HFFc6 (cell line): ENCODE measurements at regions not wholly inside any gene's neighbourhood (a gene's known extent, or its start where the extent isn't known, plus 50 kb on each side); places are given as distances from the start of the nearest gene placed in this dataset.

Source experiments
- DNase-seq: peaks from one replicate; pipeline ENCODE4 v3.0.0-alpha.2; 2018
- H3K27ac Mint-ChIP-seq: 2 replicates; pipeline ENCODE4 v1.8.0; 2020; ENCODE audit warnings: mild to moderate bottlenecking, mixed read lengths
- H3K27me3 Mint-ChIP-seq: 2 replicates; pipeline ENCODE4 v1.8.0; 2021; ENCODE audit warnings: mild to moderate bottlenecking, moderate library complexity, mixed read lengths; ENCODE audit not compliant: insufficient read depth
- H3K36me3 Mint-ChIP-seq: 2 replicates; pipeline ENCODE4 v1.8.0; 2021; ENCODE audit warnings: low read depth, mixed read lengths
- H3K4me1 Mint-ChIP-seq: 2 replicates; pipeline ENCODE4 v1.8.0; 2020; ENCODE audit warnings: low read depth, mixed read lengths
- H3K4me3 Mint-ChIP-seq: 2 replicates; pipeline ENCODE4 v1.8.0; 2020; ENCODE audit warnings: mild to moderate bottlenecking, moderate library complexity, mixed read lengths
- H3K9me3 Mint-ChIP-seq: 2 replicates; pipeline ENCODE4 v1.8.0; 2020; ENCODE audit warnings: mild to moderate bottlenecking, mixed read lengths
- TF ChIP-seq, protein P1 (sequence below): fragments of 200-600 bp; sonication (generic); IDR thresholded peaks from 2 replicates; pipeline ENCODE4 v1.5.0; 2021; ENCODE audit warnings: antibody characterized with exemption, mild to moderate bottlenecking

DNA sequence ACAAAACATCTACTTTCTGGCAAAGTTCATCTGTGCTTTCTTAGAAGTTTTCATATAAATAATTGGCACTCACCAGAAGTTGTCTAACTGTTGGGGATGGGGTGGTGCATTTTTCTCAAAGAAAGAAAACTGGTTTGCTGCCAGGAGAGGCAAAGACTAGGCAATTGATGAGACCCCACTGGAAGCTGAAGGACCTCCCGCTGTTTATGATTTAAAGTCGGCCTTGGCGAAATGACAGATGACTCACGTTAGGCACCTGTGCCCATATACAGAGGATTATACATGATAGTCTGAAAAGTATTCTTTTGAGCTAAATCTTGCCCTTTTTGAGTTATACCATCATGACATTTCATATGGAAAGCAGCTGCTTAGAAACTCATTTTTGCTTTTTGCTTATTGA lies 193.0 kb upstream of the ZFHX3 start:
- Mint-ChIP-seq H3K27ac (no peak overlapping the region), H3K4me1 (no peaks in the 10 kb centered on the region), H3K4me3 (no peak overlapping the region), H3K36me3 (no peaks in the 10 kb centered on the region), H3K27me3 (peaks cover 26% of the 10 kb centered on the region), H3K9me3 (no peaks in the 10 kb centered on the region)
- no peak for DNase-seq
- TF ChIP-seq, protein P1, sequence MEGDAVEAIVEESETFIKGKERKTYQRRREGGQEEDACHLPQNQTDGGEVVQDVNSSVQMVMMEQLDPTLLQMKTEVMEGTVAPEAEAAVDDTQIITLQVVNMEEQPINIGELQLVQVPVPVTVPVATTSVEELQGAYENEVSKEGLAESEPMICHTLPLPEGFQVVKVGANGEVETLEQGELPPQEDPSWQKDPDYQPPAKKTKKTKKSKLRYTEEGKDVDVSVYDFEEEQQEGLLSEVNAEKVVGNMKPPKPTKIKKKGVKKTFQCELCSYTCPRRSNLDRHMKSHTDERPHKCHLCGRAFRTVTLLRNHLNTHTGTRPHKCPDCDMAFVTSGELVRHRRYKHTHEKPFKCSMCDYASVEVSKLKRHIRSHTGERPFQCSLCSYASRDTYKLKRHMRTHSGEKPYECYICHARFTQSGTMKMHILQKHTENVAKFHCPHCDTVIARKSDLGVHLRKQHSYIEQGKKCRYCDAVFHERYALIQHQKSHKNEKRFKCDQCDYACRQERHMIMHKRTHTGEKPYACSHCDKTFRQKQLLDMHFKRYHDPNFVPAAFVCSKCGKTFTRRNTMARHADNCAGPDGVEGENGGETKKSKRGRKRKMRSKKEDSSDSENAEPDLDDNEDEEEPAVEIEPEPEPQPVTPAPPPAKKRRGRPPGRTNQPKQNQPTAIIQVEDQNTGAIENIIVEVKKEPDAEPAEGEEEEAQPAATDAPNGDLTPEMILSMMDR: no peak

DNA sequence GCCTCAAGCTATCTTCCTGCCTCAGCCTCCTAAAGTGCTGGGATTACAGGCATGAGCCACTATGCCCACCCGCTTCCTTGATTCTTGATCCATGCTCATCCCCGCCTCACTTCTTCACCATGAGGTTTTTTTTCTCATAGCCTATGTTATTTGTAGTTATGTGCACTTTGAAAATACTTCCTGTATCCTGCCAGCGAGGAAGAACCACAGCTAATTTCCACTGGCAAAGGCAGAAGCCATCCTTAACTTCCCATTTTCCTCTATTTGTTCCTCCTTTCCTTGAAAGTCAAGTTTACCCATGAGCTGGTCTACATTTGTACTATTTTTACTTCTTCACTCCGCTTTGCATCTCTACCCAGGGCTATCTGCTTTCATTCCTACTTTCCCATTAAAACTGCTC lies 189.7 kb upstream of the ZFHX3 start:
- Mint-ChIP-seq H3K4me1 (peaks cover 10% of the 10 kb centered on the region), H3K9me3 (no peaks in the 10 kb centered on the region), H3K4me3 (no peak overlapping the region), H3K27ac (no peak overlapping the region), H3K36me3 (no peaks in the 10 kb centered on the region), H3K27me3 (peaks cover 26% of the 10 kb centered on the region)
- no peak for DNase-seq
- TF ChIP-seq, protein P1: no peak

DNA sequence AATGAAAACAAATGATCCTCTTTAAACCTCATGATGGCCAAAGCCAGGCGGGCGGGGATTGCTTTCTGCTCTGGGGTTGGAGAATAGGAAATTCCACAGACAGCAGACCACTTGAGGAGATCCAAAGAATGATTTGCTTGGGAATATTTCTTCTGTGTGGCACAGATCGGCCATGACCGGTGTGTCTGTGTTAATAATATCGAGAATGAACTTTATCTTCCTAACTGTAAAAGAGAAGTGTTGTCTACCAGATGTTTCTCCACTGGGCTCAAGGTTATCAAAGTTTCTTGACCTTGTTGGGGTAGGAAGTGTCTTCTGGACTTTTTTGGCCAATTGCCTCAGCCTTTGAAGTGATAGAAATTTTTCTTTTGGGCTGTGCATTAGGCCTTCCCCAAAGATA lies 186.6 kb upstream of the ZFHX3 start:
- no peak overlapping the region for H3K27ac Mint-ChIP-seq
- H3K9me3 Mint-ChIP-seq: no peaks in the 10 kb centered on the region
- TF ChIP-seq, protein P1: no peak
- H3K4me1 Mint-ChIP-seq: peaks cover 17% of the 10 kb centered on the region
- H3K36me3 Mint-ChIP-seq: no peaks in the 10 kb centered on the region
- no peak overlapping the region for H3K4me3 Mint-ChIP-seq
- H3K27me3 Mint-ChIP-seq: peaks cover 19% of the 10 kb centered on the region
- DNase-seq: no peak

DNA sequence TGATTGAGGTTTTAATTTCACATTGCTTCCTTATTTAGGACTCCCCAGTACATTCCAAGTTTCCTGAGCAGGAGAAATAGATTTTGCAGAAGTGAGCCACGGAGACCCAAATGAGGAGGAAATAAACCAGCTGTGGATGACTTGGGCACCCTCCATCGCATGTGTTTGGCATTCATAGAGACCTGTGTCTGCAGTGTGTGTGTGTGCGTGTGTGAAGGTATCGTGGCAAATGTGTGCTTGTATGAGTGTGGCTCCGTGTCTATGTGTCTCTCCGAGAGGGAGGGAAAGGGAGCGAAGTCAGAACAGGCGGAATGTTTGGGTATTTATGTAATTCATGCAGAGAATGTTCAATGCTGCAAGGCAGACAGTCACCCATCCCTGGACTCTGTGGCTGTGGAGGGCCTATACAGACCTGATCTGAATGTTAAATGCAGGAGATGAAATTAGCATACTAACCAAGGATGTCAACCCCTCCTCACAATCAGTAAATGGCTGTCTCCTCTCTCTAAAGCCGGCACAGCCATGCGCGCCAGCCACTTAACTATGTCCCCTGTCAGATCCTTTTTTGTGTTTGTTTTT lies 186.0 kb upstream of the ZFHX3 start:
- peaks cover 19% of the 10 kb centered on the region for H3K27me3 Mint-ChIP-seq
- no peak overlapping the region for H3K27ac Mint-ChIP-seq
- H3K4me1 Mint-ChIP-seq: peaks cover 20% of the 10 kb centered on the region
- TF ChIP-seq, protein P1: no peak
- peak overlapping the region; percentile 87; the same call in 1 of the 2 replicates for H3K4me3 Mint-ChIP-seq
- DNase-seq: no peak
- H3K9me3 Mint-ChIP-seq: no peaks in the 10 kb centered on the region
- H3K36me3 Mint-ChIP-seq: no peaks in the 10 kb centered on the region

DNA sequence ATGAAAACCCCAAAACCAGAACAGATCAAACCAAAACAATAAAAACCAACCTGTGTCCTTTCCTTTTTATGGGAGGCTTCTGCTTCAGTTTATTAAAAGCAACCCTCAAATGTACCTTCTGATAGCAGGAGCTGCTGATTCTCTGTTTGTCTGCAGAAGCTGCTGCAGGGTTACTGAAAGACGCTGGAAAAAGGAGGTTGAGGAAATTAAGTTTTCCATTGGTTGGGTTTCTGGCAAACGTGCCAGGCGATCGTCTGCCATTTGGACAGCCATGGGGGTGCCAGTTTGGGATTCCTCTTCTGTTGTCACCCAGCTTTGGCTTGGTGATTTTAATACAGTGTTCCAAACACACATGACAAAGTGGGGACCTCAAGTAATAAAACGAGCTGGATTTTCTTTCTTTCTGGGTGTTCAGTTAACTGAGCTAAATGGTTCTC lies 185.4 kb upstream of the ZFHX3 start:
- peak overlapping the region; percentile 87; the same call in 1 of the 2 replicates for H3K4me3 Mint-ChIP-seq
- no peak overlapping the region for H3K27ac Mint-ChIP-seq
- H3K36me3 Mint-ChIP-seq: no peaks in the 10 kb centered on the region
- no peaks in the 10 kb centered on the region for H3K9me3 Mint-ChIP-seq
- peaks cover 15% of the 10 kb centered on the region for H3K27me3 Mint-ChIP-seq
- TF ChIP-seq, protein P1: no peak
- no peak for DNase-seq
- peaks cover 26% of the 10 kb centered on the region for H3K4me1 Mint-ChIP-seq
